C1 segment of cervical spinal cord (tissue), 14 donors: ENCODE measurements at regions not wholly inside any gene's neighbourhood (a gene's known extent, or its start where the extent isn't known, plus 50 kb on each side); places are given as distances from the start of the nearest gene placed in this dataset.

Source experiments
- DNase-seq, 14 donors: peaks; one replicate each; lab custom pipeline; 2025; lab: John Stamatoyannopoulos, UW

DNA sequence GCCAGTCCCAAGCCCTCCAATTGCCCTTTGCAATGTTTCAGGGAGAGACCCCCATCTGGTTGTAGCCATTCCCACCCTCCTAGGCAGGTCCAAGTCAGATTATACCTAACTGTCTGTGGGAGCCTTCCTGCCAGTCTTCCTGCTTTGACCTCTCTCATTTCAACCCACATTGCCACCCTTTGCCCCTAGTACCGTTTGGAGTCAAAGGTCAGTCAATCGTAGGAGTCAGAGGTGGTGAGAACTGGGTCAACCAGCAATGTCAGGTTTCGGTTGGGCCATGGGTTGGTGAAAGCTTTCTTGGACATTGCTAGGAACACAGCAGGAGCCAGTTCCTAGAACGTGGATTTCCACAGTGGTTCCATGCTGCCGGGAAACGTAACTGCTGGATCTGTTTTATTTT lies 269.4 kb upstream of the GHITM start:
- no peak for DNase-seq

DNA sequence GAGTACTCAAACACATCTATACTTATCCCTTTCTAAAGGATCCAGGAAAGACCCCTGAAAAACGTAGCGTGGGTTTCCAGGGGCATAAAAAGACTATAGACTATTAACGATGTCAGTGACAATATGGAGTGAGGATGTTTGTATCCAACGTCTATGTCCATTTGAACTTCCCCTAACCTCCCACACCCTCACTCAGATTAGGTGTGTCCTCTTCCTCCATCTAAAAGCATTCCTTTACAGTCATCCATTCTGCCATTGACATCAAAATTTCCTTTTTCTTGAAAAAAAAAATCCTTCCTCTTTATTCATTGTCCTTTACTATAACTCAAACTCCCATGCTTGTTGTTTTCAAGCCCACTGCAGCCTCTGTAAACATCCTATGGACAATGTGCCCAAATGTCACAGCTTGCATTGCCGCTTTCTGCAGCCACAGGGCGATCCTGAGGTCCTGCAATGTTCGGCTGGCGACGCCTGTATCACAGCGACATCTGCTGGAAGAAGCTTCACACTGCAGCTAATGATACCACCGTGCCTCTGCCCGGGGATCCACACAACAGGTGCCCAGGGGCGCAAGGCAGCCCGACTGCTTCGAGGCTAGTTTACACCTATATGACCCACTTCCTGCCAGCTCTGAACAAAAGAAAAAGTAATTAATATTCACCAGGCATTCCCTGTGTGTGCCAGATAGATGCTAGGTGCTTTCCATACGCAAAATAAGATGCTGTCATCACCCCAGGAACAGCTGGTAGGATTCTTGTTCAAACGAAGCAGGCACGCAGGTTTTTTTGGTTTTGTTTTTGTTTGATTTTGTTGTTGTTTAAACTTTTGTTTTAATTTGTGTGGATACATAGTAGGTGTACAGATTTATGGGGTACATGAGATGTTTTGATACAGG lies 267.9 kb upstream of the GHITM start:
- DNase-seq: peak in 11 of 14 donors; percentile 12 to 63 (median 37)

DNA sequence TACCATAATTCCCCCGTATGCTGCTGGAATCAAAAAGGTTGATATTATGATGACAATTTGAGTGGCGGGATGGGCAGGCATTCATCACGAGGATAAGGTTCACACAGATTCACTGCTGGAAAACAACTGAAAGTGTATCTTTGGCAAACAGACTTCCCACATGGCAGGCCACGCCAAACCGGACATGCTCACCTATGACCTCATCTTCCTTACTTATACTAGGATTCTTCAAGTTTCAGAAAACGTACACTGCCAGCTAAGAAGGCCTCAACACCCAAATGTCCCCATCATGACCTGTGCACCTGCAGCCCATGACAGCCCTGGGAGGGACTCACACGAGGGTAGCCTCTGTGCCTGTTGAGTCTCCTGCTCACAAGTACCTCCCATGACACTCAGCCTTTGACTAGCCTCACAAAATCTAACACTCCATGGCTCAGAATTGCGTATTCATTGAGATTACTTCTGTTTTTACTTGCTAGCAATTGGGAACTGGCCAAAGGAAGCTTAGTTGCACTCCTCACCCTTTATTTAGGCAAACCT lies 259.0 kb upstream of the GHITM start:
- DNase-seq: no peak

DNA sequence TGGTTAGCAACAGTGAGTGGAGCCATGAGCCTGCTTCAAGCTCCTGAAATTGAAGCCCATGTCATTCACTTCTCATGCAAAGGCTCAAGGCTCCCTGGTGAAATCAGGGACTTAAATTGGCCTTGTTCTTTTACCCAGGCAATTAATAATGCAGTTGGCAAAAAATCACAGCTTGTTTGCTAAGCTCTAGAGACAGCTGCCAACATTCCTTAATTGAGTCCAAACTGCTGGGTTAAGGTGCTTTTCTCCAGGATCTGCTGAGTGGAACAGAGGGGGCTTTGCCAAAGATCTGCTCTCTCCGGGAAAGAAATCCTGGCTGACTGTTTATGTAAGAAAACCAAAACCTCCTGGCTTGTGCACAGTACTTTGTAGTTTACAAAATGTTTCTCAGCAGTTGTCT lies 257.6 kb upstream of the GHITM start:
- DNase-seq: peak in 5 of 14 donors; percentile 5 to 26 (median 14)

DNA sequence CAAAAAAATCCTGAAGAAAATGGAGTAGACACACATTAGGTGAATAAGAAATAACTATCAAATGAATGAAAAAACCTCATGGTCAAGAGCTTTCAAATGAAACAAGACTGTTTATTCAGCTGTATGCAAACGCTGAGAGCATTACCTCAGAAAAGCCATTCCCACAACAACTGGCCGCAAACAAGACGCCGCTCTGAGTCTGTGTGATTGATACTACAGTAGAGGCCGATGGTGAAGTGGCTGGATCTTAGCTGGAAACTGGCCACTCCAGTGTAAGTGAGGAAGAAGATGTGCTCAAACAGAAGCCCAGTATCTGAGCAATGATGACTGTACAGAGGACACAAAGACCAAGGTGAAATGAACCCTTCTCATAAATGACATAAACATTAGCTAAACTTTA lies 252.4 kb upstream of the GHITM start:
- no peak for DNase-seq

DNA sequence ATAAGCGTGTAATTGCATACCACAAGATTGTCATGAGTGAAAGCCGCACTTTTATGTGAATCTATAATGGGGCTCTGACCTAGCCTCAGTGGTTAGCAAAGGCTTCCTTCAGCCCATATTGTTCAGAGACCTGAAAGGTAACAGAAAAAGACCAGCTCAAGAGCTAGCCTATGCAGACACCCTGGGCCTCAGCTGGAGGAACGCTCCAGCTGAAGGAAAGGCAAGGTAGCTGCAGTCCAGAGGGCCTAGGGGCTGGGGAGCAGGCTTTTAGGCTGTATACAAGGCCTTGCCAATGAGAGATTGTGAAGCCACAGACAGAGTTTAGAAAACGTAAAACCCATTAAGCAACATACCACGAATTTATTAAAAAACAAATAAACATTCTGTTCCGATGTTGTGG lies 246.6 kb upstream of the GHITM start:
- DNase-seq: no peak

DNA sequence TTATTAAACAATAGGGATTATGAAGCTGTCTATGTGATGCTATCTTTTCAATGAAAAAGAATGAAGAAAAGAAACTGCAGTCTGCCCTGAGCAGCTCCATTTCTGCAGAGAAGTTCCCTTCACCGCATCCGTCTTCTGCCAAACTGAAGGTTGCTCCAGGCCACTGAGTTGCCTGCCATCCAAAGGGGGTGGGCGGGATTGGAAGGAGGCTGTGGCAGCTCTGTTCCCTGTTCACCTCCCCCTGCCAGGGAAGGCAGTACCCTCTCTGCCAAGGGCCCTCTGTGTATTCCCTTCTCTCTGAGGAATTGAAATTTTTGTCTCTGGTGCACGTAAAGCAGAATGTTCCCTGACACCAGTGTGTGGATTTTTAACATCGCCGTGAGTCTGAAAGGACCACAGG lies 243.1 kb upstream of the GHITM start:
- DNase-seq: no peak

DNA sequence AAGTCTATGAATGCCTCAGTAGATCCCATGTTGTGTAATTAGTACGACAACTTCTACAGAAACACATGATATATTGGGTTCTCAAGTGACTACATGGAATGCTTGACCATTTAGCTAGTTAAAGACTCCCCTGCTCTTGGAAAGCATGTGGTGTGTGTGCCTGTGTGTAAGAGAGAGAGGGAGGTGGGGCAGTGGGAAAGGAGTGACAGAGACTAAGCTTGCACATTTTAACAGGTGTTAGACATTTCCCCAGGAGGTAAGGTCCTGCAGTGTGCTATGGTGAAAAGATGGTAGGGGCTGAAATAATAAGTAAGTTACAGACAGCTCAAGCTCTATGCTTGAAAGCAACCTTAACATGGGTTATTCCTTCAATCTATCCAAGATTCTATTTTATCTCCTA lies 241.7 kb upstream of the GHITM start:
- DNase-seq: no peak

DNA sequence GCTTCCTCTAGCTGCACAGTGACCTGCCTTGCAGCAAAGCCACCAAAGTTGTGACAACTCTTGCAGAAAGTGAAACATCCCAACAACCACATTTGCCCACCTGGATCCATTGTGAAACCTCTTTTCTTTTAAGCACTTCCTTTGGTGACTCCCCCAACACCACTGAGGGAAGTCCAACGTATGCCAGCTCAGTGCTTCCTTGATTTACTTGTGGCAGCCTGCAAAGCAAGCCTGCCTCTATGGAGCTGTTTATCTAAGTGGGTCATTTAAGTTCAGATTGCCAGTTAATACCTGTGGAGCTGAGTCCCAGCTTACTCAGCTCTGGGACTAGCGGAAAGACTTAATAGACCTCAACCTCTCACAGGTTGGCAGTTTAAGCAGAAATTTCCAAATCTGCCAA lies 230.8 kb upstream of the GHITM start:
- no peak for DNase-seq

DNA sequence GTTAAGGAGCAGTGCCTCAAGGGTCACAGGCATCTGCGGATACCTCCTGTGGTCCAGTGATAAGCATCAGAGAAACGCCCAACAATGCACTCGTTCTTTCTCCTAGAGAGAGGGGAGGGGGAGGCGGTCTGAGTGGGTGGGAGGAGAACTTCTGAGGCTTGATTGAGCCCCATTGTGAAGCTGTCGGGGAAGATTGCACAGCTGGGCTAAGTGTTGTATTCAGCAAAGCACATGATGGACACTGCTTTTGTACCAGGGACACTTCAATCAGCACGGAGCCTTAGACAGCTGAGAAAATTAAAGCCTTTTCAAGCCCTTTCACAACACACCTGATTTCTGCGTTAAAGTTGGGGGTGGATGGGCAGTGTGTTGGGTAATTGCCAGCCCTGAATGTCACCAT lies 230.3 kb upstream of the GHITM start:
- DNase-seq: no peak

DNA sequence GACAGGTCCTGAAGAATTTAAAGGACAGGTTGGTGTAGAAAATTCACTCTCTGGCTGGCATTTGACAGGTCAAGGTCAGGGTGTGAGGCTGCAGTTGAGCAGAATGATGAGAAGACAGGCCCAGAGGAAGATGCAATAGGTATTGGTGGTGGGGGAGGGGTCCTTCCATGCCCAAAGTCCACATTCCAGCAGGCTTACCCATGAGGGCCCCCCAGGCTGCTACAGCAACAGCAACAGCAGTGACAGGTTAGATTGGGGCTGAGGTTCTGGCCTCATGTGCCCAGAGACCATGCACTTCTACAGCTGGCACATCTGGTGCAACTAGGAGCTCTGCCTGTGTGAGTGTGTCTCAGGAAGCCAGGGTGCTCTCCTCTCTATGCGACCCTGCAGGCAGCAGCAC lies 223.5 kb upstream of the GHITM start:
- no peak for DNase-seq

DNA sequence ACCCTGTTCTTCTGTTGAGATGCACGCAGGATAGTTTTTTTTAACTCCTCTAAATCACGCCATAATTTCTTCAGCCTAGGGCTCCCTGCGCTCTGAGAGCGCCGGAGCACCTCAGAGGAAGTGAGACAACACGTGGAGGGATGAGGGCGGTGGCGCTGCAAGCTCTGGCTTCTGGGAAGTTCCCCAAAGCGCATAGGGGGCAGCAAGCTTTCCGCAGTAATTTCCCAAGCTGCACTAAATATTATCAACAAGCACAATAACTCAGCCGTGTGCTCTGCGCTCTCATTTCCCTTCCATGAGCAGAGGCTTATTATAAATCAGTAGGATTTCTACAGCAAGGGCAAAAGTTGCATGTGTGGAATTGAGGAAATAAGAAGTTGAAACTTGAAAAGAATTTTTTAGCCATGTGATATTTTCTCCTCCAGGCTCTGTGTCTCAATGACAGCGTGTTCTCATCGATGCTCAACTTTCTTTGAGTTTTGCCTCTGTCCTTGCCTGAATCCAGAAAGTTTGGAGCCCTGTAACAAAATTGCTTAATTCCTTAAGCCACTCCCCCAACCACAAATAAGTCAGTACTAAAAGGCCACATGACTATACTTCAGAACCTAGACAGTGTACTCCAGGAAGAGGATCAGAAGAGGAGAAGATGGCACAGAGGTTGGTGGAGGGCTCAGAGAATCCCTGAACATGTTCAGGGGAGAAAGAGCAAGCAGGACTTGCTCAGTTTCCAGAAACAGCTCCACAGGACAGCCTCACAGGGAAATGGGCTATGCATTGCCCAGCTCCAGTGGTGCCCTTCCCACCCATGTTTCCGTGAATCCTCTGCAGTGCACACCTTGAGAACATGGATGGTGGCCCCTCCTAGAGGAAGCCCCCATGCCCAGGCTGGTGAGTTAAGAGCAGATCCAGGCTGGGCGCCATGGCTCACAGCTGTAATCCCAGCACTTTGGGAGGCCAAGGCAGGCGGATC lies 221.5 kb upstream of the GHITM start:
- peak in 6 of 14 donors; percentile 1 to 30 (median 4) for DNase-seq

DNA sequence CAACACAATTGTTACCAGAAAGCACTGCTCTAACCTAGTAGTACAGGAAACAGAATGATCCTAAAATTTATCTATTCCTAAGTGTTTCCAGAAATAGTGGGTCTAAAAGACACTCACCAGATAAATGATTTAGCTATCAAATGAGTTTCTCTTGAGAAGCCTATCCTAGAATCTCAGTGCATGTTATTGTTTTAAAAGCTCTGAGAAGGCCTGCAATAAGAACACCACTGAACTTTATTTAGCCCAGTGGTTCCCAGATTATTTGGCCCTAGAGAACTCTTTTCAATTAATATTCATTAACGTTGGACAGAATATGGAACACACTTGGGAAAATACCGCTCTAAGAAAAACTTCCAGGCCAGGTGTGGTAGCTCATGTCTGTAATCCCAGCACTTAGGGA lies 220.1 kb upstream of the GHITM start:
- no peak for DNase-seq

DNA sequence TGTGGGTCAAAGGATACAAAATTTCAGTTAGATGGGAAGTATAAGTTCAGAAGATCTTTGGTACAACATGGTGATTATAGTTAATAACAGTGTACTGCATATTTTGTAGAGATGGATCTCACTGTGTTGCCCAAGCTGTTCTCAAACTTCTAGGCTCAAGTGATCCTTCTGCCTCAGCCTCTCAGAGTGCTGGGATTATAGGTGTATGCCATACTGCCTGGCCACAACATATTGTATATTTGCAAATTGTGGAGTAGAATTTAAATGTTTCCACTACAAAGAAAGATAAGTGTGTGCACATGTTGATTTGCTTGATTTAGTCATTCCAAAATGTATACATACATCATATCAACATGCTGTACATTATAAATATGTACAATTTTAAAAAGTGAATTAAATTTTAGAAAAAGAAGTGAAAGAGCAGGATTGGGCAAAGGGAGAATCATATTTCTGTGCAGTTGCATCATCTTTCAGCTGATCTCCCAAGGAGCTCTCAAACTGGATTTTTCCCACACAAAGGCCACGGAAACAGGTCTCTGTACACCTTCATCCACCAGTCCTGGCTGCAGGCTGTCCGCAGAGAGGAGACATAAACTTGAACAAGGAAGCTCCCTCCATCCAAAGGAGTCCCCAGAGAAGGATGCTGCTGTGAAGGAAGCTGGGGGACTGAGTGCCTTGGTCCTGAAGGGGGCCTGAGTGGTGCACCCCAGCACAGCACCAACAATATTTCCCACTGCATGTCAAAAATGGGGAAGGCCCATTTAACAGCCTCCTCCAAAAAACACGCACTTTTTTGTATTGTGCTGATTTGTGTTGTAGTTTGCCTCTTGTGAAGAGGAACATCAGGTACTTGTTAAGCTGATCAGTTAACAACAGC lies 217.1 kb upstream of the GHITM start:
- no peak for DNase-seq

DNA sequence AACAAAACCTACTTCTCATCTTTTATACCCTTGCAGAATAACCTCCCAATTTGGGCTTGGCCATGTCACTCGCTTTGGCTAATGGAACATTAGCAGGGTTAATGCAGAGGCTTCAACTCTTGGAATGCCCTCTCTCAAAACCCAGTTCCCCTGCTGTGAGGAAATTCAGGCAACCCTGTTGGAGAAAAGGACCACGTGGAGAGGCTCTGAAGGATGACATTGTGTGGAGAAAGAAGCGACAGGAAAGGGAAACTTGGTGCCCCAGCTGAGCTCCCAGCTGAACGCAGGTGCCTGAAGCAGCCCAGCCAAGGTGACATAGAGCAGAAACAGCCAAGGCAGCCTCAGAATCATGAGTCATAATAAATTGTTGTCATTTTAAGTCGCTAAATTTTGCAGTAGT lies 214.2 kb upstream of the GHITM start:
- no peak for DNase-seq

DNA sequence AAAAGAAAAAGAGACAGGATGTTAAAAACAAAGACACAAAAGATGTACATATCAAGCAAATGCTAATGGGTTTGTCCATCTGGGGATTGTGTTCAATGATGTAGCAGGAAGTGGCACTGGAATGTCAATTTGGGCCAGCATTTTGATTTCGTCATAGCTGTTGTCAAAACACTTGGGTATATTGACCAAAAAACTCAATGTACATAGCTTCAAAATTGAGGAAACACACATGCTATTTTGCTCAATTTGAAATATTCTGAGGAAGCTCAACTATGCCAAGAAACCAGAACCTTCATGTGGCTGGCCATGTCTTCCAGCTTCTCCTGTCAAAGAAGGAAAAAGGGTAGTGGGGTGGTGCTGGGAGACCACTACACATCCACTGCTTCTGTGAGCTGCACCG lies 212.7 kb upstream of the GHITM start:
- no peak for DNase-seq

DNA sequence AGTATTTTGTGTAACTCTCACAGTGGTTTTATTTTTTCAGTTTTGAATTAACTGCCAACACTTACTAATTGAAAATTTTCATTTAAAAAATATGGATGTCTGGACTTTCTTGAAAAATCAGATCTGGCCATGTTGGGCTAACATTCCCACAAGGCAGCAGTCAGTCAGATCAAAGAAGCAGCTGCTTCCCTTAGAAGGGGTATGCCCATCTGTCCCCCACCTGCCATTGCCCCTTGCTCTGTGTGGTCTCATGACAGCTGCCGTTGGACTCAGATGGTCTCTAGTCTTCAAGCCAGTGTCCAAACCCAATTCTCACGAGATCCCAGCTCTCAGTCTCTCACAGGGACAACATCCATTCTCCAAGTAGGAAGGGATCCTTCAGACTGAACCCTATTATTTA lies 212.1 kb upstream of the GHITM start:
- DNase-seq: no peak

DNA sequence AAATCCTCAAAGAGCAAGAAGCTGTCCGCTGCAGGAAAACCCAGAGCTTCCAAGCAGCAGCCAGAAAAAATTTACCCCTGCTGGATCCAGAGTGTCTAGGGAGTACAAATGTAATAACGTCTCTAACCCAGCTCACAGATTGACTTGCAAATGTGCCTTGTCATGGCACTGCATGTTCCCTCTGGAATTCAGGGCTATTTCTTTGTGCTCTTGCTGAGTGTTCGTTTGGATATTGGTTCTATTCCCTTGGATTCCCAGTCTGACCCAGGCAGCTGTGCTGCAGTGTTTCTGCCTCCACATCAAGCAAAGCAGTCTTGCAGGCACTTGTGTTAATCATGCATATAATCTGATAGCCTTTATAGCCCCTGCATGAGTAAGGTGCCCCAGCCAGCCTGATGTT lies 209.9 kb upstream of the GHITM start:
- DNase-seq: no peak

DNA sequence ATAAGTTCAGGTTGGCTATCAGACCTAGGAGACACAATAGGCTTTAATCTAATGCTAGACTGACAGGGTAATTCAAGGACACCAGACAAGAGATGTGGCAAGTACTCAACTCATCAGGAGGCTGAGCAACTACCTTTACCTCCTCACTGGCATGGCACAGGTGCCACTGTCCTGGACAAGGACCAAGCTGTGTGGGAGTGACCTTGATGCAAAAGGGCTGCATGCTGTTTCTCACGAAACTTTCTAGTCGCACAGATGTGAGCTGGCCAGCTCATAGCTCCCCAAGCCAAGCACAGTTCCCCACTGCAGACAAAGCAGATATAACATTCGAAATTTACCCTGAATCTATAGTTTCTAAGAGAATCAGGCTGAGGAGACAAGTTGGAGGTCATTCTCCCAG lies 207.6 kb upstream of the GHITM start:
- no peak for DNase-seq

DNA sequence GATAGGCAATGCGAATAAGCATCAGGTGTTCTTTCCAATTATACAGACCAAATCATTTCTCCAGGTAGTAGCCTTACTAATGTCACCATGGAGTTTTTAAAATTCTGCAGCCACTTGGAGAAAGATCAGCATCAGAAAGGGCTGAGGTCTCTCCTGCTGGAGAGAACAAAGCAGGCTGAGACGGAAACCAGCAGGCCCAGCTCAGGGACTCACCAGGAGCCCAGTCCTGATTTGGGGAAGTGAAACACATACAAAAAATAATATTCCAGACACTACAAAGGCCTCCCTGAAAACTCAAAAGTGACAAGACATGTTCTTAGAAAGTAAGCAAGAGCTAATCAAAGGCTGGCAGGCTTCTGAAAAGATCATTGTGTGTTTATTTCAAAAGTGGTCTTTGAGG lies 207.1 kb upstream of the GHITM start:
- DNase-seq: no peak

DNA sequence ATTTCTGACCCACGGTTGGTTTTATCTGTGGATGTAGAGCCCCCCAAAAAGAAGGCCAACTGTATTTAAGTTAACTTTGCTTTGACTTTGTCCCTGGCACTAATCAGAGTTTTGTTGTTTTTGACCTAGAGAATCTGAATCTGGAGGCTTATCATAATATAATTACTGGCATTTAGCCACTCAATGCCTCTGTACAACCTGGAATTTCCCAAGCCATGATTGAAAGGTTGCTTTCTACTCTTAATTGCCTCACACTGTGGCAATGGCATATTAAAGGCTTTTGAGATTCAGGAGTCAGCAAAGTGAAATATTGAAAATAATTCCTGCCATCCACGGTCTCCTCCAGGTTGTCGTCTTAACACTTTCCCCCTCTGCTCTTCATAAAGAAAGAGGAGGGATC lies 205.2 kb upstream of the GHITM start:
- no peak for DNase-seq
